GF-D8 (cell line): ENCODE measurements at regions not wholly inside any gene's neighbourhood (a gene's known extent, or its start where the extent isn't known, plus 50 kb on each side); places are given as distances from the start of the nearest gene placed in this dataset.
"Not testable (repeated sequence)": the region's sequence is repeated elsewhere in the genome, so short reads cannot be mapped to it uniquely, and the experiment has no call there.

ENCODE experiments used
- DNase-seq: peaks from one replicate; lab custom pipeline; 2025; lab: John Stamatoyannopoulos, UW

DNA sequence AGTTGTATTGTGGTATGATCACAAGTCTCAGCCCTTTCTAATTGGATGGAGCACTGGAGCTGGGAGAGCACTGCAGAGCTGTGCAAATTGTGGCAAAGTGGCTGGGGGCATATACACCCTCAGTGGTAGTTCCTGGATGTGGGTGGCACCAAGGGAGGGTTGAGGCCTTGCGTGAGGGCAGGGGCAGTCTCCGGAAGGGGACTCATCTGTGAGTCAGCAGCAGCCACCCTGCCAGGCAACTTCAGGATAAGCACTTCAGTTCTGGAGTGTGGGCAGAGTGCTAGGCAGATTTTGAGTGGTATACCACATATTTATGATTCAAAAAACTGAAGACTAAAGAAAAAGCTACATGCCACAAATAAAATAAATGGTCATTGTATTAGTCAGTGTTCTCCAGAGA lies 210.5 kb downstream of the ETV1 start:
- no peak for DNase-seq

DNA sequence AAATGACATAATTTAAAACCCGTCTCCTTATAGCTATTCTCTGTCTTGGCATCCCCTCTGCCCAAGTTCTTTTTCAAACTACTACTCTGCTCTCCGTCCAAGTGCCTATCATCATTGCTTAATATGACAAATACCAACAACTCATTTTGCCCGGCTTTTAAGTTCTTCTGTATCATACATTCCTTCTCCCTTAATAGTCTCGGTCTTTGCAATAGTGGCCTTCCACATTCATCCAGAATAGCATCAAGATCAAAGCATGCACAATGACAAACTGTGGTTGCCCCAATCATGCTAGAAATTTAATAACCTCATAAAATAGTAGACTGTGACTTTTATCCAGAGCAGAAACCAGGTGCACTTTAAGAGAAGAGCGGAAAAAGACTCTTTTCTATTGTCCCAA lies 198.9 kb downstream of the ETV1 start:
- no peak for DNase-seq

DNA sequence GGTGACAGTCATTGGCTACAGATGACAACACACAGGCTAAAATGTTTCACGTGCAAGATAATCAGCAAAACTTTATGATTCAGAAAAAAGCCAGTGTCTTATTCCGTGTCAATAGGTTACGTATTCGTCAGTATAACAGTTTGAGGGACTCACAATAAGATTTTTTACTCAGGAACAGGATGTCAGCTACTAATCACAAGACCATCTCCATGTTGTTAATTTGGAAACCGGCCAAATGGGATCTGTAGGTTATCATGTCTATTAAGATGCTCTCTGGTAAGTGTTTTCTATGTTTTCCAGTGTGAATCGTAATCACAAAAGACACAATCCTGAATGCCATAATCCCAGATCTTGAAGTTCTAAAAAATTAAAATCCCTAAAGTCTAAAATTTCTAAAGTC lies 197.3 kb downstream of the ETV1 start:
- no peak for DNase-seq

DNA sequence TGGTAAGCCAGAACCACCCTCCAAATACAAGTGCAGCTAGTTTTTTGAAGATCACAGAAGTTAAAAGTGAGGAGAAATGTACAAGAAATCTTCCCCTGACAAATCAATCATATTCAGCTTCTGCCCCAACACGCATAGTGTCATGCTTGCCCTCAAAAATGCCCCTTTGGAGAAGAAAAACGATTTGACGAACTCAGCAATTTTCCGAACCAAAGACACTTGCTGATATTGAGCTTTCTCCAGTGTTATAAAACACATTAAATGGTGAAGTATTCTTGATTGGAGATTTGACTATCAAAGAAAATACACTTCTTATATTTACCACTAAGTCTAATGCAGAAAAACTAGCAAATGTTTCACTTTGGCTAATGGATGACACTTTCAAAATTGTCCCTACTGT lies 195.5 kb downstream of the ETV1 start:
- DNase-seq = no peak

DNA sequence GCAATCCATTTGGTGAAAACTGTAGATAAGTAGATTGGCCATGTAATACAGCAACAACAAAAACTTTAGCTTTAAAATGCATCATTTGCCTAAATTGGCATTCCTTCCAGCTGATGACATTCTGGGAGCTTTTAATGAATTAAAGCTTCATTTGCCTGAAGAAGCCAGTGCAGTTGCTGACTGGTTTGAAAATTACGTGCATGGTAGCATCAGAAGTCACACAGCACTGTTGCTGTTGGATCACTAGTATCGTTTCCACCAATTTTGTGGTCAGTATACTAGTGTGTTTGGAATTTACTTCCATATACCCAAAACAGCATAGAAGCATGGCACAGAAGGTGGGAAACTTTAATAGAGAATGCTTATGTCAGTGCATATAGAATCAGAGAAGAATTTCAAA lies 194.9 kb downstream of the ETV1 start:
- DNase-seq = no peak

DNA sequence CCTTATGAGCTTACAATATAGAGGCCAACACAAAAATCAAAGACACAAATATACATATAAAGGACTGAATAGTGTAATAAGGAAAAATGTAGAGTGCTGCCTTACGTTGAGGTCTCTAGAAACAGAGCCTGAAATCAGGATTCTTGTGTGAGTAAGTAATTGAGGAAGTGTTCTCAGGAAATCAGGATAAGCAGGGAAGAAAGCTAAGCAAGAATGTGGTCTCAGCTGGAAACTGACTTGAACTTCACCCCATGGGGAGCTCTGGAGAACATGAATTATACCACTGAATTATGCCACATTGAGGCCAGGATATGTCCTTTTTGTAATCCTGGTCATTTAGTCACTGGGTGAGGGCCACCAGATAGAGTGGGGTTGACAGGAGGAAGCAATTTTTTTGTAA lies 191.9 kb downstream of the ETV1 start:
- no peak for DNase-seq

DNA sequence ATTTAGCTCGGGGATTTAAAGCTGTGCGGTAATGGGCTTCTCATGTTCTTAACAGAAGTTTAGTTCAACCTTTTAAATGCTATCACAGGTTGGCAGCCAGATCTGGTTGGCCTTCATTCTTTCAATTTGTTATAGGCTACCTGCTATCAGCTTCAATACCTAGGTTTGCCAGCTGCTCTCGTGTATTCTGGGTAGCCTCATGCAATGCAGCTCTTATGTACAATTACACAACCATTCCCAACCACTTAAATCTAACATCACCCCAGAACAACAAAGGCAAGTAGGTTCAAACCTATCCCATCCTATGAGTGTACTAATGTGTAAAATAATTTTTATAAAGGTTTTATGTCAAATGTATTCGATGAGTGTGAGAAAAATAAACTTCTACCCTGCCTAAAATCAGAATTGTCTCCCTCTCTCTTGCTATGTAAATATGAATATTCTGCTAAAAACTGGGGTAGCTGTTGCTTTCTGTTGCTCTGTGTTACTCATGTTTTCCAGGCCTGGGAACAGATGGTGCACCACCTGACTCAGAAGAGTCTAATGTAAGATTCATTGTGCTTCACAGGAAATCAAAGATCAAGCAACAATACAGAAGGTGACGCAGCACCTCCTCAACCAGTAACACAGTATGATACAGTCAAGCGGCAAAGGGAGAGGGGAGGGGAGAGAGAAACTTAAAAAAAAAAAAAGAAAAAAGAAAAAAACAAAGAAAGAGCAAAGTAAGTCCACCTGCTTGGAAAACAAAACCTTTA lies 188.6 kb downstream of the ETV1 start:
- DNase-seq = no peak

DNA sequence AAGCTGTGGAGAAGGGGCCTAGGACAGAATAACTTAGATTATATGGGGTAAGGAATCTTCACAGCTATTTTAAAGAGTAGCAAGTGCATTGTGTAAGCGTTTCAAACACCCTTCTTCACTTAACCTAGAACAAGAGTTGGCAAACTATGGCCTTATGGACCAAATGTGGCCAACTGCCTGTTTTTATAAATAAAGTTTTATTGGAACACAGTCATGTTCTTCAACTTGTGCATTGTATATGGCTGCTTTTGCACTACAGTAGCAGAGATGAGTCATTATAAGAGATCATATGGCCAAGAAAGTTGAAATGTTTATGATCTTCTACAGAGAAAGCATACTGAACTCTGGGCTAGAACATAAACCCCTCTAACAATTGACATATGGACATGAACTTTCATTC lies 187.8 kb downstream of the ETV1 start:
- DNase-seq = no peak

DNA sequence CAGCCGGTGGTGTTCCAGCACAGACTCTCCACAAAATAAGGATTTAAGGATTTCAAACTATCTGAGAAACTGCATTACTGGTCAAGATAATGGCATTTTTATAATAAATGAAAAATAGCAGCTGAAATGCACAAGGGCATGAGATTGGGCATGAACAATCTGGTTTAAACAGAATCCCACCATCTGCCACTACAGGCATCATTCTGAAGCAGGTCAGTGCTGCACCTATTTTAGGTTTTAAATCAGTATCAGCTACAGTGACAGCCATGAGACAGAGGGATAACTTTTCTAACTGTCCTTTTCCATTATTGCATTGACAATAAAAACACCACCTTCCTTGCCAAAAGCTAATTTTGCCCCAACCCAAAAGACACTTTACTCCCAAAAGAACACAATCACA lies 186.8 kb downstream of the ETV1 start:
- no peak for DNase-seq

DNA sequence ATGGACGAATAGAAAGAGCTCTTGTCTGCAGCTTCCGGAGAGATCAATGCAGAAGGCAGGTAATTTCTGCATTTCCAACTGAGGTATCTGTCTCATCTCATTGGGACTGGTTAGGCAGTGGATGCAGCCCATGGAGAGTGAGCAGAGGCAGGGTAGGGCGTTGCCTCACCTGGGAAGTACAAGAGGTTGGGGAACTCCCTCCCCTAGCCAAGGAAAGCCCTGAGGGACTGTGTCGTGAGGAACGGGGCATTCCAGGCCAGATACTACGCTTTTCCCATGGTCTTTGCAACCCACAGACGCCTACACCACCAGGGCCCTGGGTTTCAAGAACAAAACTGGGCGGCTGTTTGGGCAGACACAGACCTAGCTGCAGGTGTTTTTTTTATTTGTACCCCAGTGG lies 186.3 kb downstream of the ETV1 start:
- DNase-seq = no peak

DNA sequence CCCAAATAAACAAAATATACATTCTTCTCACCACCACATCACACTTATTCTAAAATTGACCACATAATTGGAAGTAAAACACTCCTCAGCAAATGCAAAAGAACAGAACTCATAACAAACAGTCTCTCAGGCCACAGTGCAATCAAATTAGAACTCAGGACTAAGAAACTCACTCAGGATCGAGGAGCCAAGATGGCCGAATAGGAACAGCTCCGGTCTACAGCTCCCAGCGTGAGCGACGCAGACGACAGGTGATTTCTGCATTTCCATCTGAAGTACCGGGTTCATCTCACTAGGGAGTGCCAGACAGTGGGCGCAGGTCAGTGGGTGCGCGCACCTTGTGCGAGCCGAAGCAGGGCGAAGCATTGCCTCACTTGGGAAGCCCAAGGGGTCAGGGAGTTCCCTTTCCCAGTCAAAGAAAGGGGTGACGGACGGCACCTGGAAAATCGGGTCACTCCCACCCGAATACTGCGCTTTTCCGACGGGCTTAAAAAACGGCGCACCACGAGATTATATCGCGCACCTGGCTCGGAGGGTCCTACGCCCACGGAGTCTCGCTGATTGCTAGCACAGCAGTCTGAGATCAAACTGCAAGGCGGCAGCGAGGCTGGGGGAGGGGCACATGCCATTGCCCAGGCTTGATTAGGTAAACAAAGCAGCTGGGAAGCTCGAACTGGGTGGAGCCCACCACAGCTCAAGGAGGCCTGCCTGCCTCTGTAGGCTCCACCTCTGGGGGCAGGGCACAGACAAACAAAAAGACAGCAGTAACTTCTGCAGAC lies 183.2 kb downstream of the ETV1 start:
- DNase-seq = not testable (repeated sequence)

DNA sequence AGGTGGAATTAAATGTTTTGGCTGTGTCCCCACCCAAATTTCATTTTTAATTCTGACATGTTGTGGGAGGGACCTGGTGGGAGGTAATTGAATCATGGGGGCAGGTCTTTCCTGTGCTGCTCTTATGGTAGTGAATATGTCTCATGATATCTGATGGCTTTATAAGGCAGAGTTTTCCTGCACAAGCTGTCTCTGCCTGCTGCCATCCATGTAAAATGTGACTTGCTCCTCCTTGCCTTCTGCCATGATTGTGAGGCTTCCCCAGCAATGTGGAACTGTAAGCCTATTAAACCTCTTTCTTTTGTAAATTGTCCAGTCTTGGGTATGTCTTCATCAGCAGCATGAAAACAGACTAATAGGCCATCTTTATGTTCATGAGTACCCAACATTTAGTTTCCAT lies 172.2 kb downstream of the ETV1 start:
- not testable (repeated sequence) for DNase-seq

DNA sequence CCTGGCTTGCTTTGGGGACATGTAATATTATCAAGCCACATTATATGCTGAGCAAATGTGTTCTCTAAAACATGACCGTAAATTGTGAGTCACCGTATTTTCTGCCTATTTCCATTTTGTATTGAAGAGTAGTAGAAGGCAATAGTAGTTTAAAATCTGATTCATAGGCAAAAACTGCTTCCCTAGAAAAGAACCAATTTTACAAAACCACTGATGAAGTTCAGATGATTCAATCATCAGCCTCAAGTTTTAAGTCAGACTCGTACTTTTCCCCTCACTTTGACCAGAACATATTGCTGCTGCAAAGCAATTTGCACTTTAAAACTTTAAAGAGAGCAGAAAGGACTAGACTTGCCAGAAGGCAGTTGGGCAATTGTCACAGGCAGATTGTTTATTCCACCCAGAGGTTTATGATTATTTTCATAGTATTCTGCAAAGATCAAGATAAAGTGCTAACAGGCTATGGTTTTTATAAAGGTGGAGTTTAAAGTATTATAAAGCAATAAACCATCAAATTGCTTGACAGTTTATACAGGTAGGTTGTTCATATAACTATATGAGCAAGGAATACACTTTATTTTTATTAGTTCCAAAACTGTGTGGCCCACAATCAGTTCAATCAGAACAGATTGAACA lies 168.2 kb downstream of the ETV1 start:
- no peak for DNase-seq

DNA sequence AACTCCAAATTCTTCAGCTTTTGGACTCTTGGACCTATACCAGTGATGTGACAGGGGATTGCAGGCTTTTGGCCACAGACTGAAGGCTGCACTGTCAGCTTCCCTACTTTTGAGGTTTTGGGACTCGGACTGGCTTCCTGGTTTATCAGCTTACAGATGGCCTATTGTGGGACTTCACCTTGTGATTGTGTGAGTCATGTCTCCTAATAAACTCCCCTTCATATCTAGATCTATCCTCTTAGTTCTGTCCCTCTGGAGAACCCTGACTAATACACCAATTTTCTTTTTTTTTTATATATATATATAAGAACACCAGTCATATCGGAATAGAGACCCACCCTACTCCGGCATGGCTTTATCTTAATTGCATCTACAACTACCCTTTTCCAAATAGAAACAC lies 166.8 kb downstream of the ETV1 start:
- DNase-seq = no peak

DNA sequence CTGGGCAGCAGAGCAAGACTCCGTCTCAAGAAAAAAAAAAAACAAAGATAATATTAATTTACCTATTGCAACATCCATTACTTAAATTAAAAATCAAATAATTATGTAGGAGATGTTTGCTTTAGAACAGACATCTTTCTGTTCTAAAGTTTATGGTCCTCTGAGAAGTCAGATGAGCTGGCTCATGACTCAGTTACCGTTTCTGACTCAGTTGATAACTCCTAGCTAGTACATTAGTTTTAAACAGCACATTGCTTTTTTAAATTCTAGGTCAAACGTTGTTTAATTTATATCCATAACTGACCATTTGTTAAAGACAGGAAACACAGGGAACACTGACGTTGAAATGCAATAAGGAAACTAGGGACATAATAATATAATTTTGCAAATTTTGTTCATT lies 162.7 kb downstream of the ETV1 start:
- no peak for DNase-seq

DNA sequence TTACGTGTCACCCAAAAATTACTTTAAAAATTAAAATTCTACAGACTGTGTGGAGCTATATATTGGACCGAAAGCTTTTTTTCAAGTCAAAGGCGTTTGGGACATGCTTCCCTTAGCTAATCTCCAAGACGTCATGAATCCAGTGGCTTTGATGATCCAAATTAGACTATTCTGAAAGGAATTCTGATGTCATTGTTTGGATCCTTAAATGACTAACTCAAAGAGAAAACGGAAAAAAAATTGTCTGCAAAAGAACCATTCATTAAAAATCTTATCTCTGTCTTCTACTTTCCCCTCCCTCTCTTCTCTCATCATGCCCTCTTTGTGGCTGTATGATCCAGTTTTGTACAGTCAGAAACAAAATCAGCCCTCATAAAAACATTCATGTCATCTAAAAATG lies 161.8 kb downstream of the ETV1 start:
- DNase-seq = no peak

DNA sequence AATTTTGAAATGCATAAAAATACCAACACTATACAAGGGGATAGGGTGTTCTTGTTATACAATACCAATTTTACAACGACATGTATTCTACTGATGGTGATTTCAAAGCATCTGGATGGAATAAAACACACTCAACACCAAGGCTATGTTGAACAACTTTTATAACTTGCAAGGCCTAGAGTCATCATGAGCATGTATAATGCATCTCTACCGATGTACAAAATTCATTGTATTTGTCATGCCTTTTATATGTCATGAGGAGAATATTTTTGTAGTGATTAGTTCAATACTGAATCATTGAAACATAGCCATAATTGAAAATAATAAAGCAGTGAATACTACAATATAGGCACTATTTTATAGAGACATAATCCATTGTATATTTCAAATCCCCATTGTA lies 160.2 kb downstream of the ETV1 start:
- no peak for DNase-seq

DNA sequence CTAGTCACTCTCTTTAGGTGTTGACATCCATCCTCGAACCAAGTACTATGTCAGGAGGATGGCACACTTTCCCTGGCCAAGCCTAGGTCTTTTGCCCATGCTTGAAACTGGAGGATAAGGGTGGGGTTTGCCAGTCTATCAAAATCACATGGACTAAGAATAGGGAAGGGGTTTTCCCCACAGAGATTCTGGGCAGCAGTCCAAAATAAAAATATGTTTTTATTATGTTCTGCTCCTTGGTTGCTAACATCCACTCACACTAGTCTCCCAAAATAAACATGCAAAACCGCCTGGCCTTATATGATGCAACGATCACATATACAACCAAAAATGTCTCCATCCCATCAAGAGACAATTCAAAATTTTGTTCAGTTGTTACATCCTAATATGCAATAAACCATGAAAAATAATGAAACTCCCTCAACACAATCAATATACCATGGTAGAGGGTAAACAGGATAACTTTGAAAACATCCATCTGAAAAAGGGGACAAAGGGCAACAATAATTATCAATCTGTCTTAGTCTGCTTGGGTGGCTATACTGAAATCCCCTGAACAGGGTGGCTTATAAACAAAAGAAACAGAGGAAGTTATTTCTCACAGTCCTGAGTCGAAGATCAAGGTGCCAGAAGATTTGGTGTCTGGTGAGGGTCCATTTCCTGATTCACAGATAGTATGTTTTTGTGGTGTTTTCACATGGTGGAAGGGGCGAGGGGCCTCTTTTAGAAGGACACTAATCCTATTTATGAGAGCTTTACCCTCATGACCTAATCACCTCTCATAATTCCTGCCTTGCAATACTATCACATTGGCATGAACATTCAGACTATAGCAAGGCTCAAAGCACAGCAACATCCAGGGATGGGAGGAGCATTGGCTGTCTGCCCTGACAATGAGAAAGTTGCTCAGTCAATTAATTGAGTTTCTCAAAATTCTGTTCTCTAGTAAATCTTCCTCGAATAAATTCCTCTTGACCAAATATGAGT lies 159.3 kb downstream of the ETV1 start:
- DNase-seq = no peak

DNA sequence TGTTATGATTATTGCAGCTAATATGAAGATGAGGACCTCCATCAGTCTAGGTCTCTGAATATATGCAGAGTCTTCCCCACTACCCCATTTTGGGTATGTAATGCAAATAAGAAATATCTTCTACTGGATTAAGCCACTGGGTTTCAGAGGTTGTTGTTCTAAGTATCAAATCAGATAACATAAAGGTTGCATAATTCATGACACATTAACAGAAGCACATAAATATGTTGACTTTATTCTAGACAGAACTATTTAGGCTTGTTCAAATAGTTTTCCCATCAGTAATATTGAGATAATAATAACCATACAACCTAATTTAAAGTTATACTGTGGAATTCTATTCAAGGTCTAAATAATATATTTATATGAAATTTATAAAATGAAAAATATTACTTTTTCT lies 157.1 kb downstream of the ETV1 start:
- DNase-seq = no peak

DNA sequence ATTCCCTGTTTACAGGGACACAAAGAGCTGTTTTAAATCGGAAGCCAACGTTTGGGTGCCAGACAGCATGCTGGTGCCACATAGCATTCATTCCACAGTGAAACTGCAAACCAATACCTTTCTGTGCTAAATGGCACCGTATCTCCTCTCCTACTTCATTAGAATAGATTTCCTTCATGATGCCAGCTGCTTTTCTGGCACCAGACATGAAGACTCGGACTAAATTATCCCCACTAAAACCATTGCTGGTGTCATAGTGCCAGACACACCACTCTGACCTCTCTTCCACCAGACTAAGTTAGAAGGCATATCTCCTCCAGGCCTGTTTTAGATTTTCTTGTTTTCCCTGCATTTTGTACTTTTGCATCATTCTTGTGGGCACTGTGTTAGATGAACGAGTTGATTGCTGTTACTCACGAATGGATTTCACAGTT lies 155.1 kb downstream of the ETV1 start:
- DNase-seq = no peak

DNA sequence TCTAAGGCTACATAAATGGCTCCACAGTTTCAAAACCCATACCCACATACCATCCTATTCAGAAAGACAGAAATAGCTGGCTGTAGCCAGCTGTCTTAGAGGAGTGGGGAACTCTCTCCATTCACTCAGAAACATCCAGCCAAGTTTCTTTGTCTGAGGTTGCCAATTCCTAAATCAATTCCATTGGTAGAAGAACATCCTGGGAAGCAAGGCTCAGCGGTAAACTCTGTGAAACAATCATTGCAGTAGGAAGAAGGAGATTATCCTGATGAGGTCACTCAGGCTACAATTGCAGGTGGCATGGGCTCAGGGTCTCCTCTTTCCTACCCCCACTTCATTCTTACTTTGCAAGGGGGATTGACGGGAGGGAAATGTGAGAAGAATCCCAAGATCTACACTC lies 154.0 kb downstream of the ETV1 start:
- DNase-seq = no peak

DNA sequence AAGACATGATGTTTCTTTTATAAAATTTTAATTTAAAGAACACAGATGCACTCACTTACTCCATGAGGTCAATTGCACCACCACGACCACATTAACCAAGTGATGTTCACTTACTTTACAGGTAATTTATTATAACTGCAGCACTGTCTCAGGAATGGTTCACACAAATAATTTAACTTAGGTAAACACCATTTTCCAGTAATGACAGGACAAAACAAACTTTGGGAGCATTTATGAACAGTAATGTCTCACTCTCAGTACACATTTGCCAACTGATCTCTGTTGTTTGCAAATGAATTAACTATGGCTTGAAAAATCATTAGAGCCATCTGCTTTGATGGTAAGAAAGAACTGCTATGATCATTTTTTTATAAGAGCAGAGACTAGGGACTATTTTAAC lies 150.4 kb downstream of the ETV1 start:
- no peak for DNase-seq
